DOHH2 (cell line): ENCODE measurements at regions not wholly inside any gene's neighbourhood (a gene's known extent, or its start where the extent isn't known, plus 50 kb on each side); places are given as distances from the start of the nearest gene placed in this dataset.

ENCODE experiments used
- H3F3A ChIP-seq: fragments of 200-600 bp; sonication (generic), shearing (Covaris generic); 2 replicates; pipeline ENCODE4 v1.6.0; 2016; ENCODE audit warnings: antibody characterized with exemption, mild to moderate bottlenecking; ENCODE audit not compliant: control insufficient read depth, insufficient read depth
- H3K27ac ChIP-seq: fragments of 200-600 bp; sonication (generic); 2 replicates; pipeline ENCODE4 v1.5.1; 2014; ENCODE audit warnings: low read depth, mild to moderate bottlenecking, low read length, moderate library complexity
- H3K27me3 ChIP-seq: fragments of 200-600 bp; sonication (generic); 2 replicates; pipeline ENCODE4 v1.6.1; 2014; ENCODE audit warnings: mild to moderate bottlenecking, low read length, mixed read lengths; ENCODE audit not compliant: control insufficient read depth
- H3K36me3 ChIP-seq: fragments of 200-600 bp; sonication (generic); 2 replicates; pipeline ENCODE4 v1.6.1; 2014; ENCODE audit warnings: mild to moderate bottlenecking, low read length, moderate library complexity, mixed read lengths; ENCODE audit not compliant: control insufficient read depth
- H3K4me1 ChIP-seq: fragments of 200-600 bp; sonication (generic); 2 replicates; pipeline ENCODE4 v1.6.1; 2014; ENCODE audit warnings: mild to moderate bottlenecking, low read length, mixed read lengths; ENCODE audit not compliant: control insufficient read depth
- H3K4me2 ChIP-seq: fragments of 200-600 bp; sonication (generic); 2 replicates; pipeline ENCODE4 v1.6.0; 2014; ENCODE audit warnings: mild to moderate bottlenecking, low read length, moderate library complexity
- H3K4me3 ChIP-seq: fragments of 200-600 bp; sonication (generic); 2 replicates; pipeline ENCODE4 v1.5.1; 2014; ENCODE audit warnings: mild to moderate bottlenecking, low read length, mixed read lengths
- H3K79me2 ChIP-seq: fragments of 200-600 bp; sonication (generic); 2 replicates; pipeline ENCODE4 v1.6.1; 2014; ENCODE audit warnings: mild to moderate bottlenecking, low read length, mixed read lengths; ENCODE audit not compliant: control insufficient read depth
- H3K9me2 ChIP-seq: fragments of 200-600 bp; sonication (generic); replicated peaks from 2 replicates; pipeline ENCODE4 v1.6.1; 2014; ENCODE audit warnings: mild to moderate bottlenecking, low read length, mixed read lengths; ENCODE audit not compliant: control insufficient read depth
- H3K9me3 ChIP-seq: fragments of 200-600 bp; sonication (generic); 2 replicates; pipeline ENCODE4 v1.6.1; 2014; ENCODE audit warnings: antibody characterized with exemption, low read length, mixed read lengths; ENCODE audit not compliant: control insufficient read depth, insufficient read depth
- H4K20me1 ChIP-seq: fragments of 200-600 bp; sonication (generic); 2 replicates; pipeline ENCODE4 v1.6.0; 2014; ENCODE audit warnings: low read depth, mild to moderate bottlenecking, antibody characterized with exemption, low read length, moderate library complexity; ENCODE audit not compliant: control insufficient read depth, insufficient read depth
- CTCF ChIP-seq: fragments of 200-600 bp; sonication (generic); IDR thresholded peaks from one replicate; pipeline ENCODE4 v1.5.1; 2014; ENCODE audit warnings: antibody characterized with exemption, mild to moderate bottlenecking, low read depth, low read length; ENCODE audit not compliant: poor library complexity, severe bottlenecking
- EZH2phosphoT487 ChIP-seq: fragments of 200-600 bp; sonication (generic); IDR thresholded peaks from 2 replicates; pipeline ENCODE4 v1.6.1; 2017; ENCODE audit warnings: borderline replicate concordance, mild to moderate bottlenecking, antibody characterized with exemption, low read length, moderate library complexity, mixed read lengths

- H4K20me1 ChIP-seq, result no peaks in the 10 kb centered on the region
- H3K4me2 ChIP-seq, result no peak overlapping the region
- no peak overlapping the region for H3K27ac ChIP-seq
- H3K9me2 ChIP-seq, result no peaks in the 10 kb centered on the region
- H3K4me3 ChIP-seq, result no peak overlapping the region
- no peaks in the 10 kb centered on the region for H3K9me3 ChIP-seq
- no peaks in the 10 kb centered on the region for H3K36me3 ChIP-seq
- peaks cover 3% of the 10 kb centered on the region; the same call in 1 of the 2 replicates for H3K27me3 ChIP-seq
- no peaks in the 10 kb centered on the region for H3K79me2 ChIP-seq
- no peaks in the 10 kb centered on the region for H3K4me1 ChIP-seq
- TF ChIP-seq CTCF (no peak), EZH2phosphoT487 (no peak)
- no peaks in the 10 kb centered on the region for H3F3A ChIP-seq
Measured at GRCh38 chr16:50474138-50474537, 74.1 kb upstream of the NKD1 start.

DNA sequence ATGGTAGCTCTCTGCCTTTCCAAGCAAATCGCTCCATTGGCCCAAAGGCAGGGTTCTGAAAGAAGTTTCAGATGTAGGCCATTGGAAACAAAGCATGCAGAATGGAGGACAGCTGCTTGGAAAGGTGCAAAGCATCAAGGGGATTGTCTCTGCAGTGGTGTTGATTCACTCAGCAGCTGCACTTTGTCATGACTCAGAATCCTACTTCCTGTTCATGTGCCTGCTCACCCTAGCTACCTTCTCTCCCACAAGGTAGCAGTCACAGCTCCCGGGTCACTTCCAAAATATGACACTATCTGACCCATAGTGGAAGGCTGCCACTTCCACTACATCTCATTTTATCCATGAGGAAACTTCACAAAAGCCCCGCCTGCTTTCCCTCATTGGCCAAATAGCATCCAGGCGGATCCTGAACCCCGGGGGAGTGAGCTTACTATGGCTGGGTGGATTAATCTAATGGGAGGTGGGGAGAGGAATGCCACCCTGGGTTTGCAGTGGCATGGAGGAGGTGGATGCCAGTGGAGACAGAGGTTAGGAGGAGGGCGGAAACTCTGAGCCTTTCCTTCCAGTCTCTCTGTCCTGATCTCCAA, 74.7 kb upstream of the NKD1 start:
- H3K9me2 ChIP-seq, result no peaks in the 10 kb centered on the region
- H3K4me1 ChIP-seq, result no peaks in the 10 kb centered on the region
- H3K36me3 ChIP-seq, result no peaks in the 10 kb centered on the region
- no peak overlapping the region for H3K4me3 ChIP-seq
- H4K20me1 ChIP-seq, result no peaks in the 10 kb centered on the region
- H3K79me2 ChIP-seq, result no peaks in the 10 kb centered on the region
- no peak overlapping the region for H3K4me2 ChIP-seq
- TF ChIP-seq EZH2phosphoT487 (no peak), CTCF (no peak)
- H3F3A ChIP-seq, result no peaks in the 10 kb centered on the region
- peaks cover 3% of the 10 kb centered on the region; the same call in 1 of the 2 replicates for H3K27me3 ChIP-seq
- H3K27ac ChIP-seq, result no peak overlapping the region
- no peaks in the 10 kb centered on the region for H3K9me3 ChIP-seq

- H3F3A ChIP-seq, result no peaks in the 10 kb centered on the region
- H3K27ac ChIP-seq, result no peak overlapping the region
- no peak overlapping the region for H3K4me3 ChIP-seq
- H3K9me3 ChIP-seq, result no peaks in the 10 kb centered on the region
- no peaks in the 10 kb centered on the region for H3K4me1 ChIP-seq
- no peaks in the 10 kb centered on the region for H4K20me1 ChIP-seq
- no peak overlapping the region for H3K4me2 ChIP-seq
- H3K79me2 ChIP-seq, result no peaks in the 10 kb centered on the region
- no peaks in the 10 kb centered on the region for H3K36me3 ChIP-seq
- H3K27me3 ChIP-seq, result peaks cover 2% of the 10 kb centered on the region; the same call in 1 of the 2 replicates
- TF ChIP-seq EZH2phosphoT487 (no peak), CTCF (no peak)
- H3K9me2 ChIP-seq, result no peaks in the 10 kb centered on the region
Measured at GRCh38 chr16:50472472-50472871, 75.7 kb upstream of the NKD1 start.

- Histone ChIP-seq H3K4me1 (no peaks in the 10 kb centered on the region), H3K36me3 (no peaks in the 10 kb centered on the region), H3K9me3 (no peaks in the 10 kb centered on the region), H3K27me3 (peaks cover 4% of the 10 kb centered on the region; the same call in 1 of the 2 replicates), H3K4me2 (no peak overlapping the region), H3K79me2 (no peaks in the 10 kb centered on the region), H3K9me2 (no peaks in the 10 kb centered on the region), H3K4me3 (no peak overlapping the region), H3F3A (no peaks in the 10 kb centered on the region), H3K27ac (no peak overlapping the region), H4K20me1 (no peaks in the 10 kb centered on the region)
- no peak for TF ChIP-seq CTCF
- TF ChIP-seq EZH2phosphoT487, result no peak
Measured at GRCh38 chr16:50470687-50471086, 77.5 kb upstream of the NKD1 start.
